ENCODE measurements at regions not wholly inside any gene's neighbourhood (a gene's known extent, or its start where the extent isn't known, plus 50 kb on each side); places are given as distances from the start of the nearest gene placed in this dataset.

DNA sequence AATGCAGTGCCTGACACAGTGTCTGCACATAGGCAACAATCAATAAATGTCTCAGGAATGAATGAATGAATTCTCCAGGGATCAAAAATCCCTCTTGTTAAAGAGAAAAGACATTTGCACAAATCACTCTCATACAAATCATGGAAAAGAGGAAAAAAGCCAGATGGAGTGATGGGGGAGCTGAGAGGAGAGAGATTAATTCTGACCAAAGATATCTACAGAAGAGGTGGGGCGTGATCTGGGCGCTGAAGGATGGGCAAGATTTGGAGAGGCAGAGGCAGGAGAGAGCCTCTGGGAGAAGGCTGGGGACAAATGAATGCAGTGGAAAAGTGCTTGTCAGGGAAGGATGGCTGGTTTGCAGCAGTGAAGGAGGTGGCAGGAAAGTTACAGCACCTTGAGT, 142.9 kb upstream of the BACH2 start:
- ChIA-PET CTCF (no interaction called here), POLR2A (no interaction called here)
- no peak for DNase-seq (ENCODE audit: low read depth, low spot score)
- TF ChIP-seq, protein P1, sequence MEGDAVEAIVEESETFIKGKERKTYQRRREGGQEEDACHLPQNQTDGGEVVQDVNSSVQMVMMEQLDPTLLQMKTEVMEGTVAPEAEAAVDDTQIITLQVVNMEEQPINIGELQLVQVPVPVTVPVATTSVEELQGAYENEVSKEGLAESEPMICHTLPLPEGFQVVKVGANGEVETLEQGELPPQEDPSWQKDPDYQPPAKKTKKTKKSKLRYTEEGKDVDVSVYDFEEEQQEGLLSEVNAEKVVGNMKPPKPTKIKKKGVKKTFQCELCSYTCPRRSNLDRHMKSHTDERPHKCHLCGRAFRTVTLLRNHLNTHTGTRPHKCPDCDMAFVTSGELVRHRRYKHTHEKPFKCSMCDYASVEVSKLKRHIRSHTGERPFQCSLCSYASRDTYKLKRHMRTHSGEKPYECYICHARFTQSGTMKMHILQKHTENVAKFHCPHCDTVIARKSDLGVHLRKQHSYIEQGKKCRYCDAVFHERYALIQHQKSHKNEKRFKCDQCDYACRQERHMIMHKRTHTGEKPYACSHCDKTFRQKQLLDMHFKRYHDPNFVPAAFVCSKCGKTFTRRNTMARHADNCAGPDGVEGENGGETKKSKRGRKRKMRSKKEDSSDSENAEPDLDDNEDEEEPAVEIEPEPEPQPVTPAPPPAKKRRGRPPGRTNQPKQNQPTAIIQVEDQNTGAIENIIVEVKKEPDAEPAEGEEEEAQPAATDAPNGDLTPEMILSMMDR (IDR thresholded peaks at IDR 0.05; ENCODE audit: insufficient read depth, low read length, missing control alignments), result no peak
- H3K4me3 ChIP-seq (ENCODE audit: low read depth, low read length), result no peak overlapping the region

DNA sequence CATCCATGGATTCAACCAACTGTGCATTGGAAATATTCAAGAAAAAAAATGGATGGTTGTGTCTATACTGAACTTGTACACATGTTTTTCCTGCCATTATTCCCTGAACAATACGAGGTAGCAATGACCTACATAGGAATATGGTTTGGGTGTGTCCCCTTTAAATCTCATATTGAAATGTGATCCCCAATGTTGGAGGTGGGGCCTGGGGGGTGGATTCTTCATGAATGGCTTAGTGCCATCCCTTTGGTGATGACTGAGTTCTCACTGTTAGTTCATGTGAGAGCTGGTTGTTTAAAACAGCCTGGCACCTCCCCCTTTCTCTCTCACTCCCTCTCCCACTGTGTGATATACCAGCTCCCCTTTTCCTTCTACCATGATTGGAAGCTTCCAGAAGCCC, 139.8 kb upstream of the BACH2 start:
- no peak for DNase-seq (ENCODE audit: low read depth, low spot score)
- TF ChIP-seq, protein P1 (IDR thresholded peaks at IDR 0.05; ENCODE audit: insufficient read depth, low read length, missing control alignments), result no peak
- CTCF ChIA-PET, result no interaction called here
- H3K4me3 ChIP-seq (ENCODE audit: low read depth, low read length), result no peak overlapping the region
- POLR2A ChIA-PET, result no interaction called here

DNA sequence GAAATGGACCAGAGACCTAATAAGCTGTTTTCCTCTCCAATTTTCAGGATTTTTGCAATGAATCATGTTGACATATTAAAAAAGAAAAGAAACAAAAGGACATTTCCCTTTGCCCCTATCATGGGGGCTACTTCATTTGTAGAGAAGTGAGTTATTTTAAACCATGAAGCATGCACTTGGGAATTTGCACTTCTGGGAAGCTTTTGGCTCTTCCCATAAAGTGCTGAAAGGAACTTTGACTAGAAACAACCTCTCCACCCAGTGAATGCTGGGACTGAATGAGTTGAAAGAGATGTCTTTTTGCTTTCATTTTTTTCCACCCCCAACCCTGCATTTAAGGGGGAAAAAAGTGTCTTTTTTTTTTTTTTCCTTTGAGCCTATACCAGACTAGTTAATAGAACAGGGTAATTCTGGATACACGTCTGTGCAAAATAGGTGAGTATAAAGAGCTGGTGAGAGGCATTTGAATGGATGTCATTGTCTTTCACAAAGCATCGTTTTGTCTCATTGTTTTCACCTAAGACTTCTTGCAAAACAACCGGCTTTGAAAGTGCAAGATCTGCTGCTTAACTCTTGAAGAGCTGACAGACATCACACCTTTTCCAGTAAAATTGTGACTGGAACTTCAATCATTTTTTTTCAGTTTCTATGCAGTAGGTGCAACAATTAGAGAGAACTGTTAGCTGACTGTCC, 138.7 kb upstream of the BACH2 start:
- ChIA-PET POLR2A (no interaction called here), CTCF (interaction anchor here (0.9 to 1.1 kb wide), 2 partner anchors 42 to 495 kb away, joined by 3 to 5 read pairs; no protein-coding TSS in a partner anchor)
- no peak for DNase-seq (ENCODE audit: low read depth, low spot score)
- no peak overlapping the region for H3K4me3 ChIP-seq (ENCODE audit: low read depth, low read length)
- TF ChIP-seq, protein P1 (IDR thresholded peaks at IDR 0.05; ENCODE audit: insufficient read depth, low read length, missing control alignments), result no peak

DNA sequence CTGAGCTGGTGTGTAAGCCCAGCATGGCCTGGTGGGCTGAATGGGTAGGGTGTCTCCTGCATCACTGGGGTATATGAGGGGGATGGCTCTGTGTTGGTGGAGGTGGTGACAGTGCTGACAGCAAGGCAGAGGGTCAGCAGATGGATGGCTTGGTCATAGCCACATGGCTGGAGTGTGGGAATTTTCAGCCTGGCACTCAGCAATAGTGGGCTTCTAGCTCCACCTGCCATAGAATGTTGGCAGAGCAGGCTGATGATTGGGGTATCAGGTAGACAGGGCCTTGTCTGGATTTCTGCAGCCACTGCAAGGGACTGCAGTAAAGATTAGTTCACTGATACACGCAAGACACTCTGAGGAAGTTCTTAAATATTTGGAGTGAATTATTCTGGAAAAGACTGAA, 137.5 kb upstream of the BACH2 start:
- ChIA-PET POLR2A (no interaction called here), CTCF (interaction anchor here (0.9 to 1.4 kb wide), 2 partner anchors 463 to 493 kb away, joined by 3 to 8 read pairs; no protein-coding TSS in a partner anchor)
- no peak for DNase-seq (ENCODE audit: low read depth, low spot score)
- TF ChIP-seq, protein P1 (IDR thresholded peaks at IDR 0.05; ENCODE audit: insufficient read depth, low read length, missing control alignments), result peak; percentile 4
- H3K4me3 ChIP-seq (ENCODE audit: low read depth, low read length), result no peak overlapping the region

DNA sequence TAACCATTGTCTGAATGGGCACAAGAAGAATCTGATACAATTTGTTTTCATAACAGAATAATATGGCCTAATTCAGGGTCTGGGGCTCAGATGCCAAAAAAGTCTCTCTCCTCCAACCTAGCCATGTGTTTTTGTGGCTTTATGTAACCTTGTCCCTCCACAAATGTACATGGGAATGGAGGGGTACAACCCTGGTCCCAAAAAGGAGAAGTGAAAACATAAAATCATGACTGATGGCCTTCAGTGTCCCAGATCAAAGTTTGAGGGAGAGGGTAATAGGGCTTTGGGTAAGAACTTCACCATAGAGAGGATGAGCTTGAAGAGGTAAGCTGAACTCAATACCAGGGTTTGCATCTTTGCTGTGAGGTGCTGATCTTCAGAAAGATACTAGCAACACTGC, 136.3 kb upstream of the BACH2 start:
- CTCF ChIA-PET, result interaction anchor here (1.4 kb wide), 1 partner anchor 492 kb away, joined by 8 read pairs; no protein-coding TSS in a partner anchor
- POLR2A ChIA-PET, result no interaction called here
- TF ChIP-seq, protein P1 (IDR thresholded peaks at IDR 0.05; ENCODE audit: insufficient read depth, low read length, missing control alignments), result no peak
- DNase-seq (ENCODE audit: low read depth, low spot score), result no peak
- no peak overlapping the region for H3K4me3 ChIP-seq (ENCODE audit: low read depth, low read length)

DNA sequence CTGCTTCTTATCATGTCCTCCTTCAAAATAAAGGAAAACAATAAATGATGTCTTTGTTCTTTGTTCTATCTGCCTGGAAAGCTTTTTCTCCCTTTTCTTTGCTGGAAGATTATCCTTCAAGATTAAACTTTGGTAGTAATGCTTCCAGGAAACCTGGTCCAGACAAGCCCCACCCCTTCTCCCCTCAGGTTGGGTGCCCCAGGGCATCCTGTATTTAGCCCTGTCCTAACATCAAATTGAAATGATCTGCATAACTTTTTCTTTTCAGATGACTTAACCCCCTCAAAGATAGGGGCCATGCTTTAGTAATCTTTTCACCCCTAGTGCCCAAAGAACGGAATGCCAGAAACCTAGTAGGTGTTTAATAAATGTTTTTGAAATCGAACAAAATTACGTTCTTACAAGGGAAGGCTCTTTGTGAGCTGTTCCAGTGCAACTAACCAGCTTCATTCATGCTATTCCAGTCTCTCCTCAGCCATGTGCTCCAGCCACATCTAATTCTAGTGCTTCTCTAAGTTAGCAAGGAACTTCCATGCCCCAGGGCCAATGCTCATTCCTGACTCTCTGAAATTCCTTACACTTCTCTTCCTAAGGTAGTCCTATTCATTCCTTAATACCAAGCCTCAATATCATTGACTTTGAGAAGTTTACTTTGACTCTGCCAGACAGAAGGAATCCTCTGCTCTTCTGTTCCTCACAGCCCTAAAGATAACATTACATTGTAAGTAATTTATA, 135.6 kb upstream of the BACH2 start:
- no peak overlapping the region for H3K4me3 ChIP-seq (ENCODE audit: low read depth, low read length)
- DNase-seq (ENCODE audit: low read depth, low spot score), result no peak
- POLR2A ChIA-PET, result no interaction called here
- TF ChIP-seq, protein P1 (IDR thresholded peaks at IDR 0.05; ENCODE audit: insufficient read depth, low read length, missing control alignments), result no peak
- CTCF ChIA-PET, result interaction anchor here (1.3 kb wide), 1 partner anchor 24 kb away, joined by 3 read pairs; no protein-coding TSS in a partner anchor
